Renal pelvis (tissue), 1 donor: ENCODE measurements at regions not wholly inside any gene's neighbourhood (a gene's known extent, or its start where the extent isn't known, plus 50 kb on each side); places are given as distances from the start of the nearest gene placed in this dataset.
"Not testable (repeated sequence)": the region's sequence is repeated elsewhere in the genome, so short reads cannot be mapped to it uniquely, and the experiment has no call there.

ENCODE experiments used
- DNase-seq: peaks from one replicate; pipeline ENCODE4 v3.0.0-alpha.2; 2013

DNA sequence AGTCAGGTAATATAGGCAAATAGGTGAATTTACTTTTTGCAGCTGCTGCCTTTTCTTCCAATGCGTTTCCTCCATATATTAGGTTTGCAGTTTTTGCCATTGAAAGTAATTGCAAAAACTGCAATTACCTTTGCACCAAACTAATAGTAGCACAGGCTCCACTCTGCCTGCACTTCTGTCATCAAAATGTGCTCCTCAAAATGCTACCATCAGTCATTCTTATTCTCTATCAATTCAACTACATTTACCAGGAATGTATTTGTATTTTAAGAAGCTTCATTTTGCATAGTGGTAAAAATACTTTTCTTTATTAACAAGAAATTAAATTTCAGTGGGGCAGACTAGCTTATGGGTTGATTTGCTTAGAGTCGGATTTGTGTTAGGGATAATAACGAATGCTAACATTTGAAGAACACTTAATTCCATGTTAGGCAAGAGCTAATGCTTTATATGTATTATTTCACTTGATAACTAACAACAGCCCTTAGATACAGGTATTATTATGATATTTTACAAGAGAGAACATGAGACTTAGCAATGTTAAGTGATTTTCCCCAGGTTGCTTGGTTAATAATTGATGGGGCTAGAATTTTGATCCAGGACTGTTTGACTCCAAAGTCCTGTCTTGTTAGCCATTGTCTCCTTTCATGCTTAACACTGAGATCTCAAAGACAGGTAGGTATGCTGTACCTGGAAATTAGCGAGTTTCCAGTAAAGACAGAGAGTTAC lies 300.4 kb downstream of the MAN2A1 start:
- no peak for DNase-seq

GRCh38 chr5:109990723-109991359 lies 301.1 kb downstream of the MAN2A1 start:
- no peak for DNase-seq

GRCh38 chr5:109992264-109992915 lies 302.7 kb downstream of the MAN2A1 start:
- no peak for DNase-seq

- no peak for DNase-seq
These were observed 304.4 kb downstream of the MAN2A1 start for GRCh38 chr5:109994135-109994534.

GRCh38 chr5:109996246-109996645 lies 306.5 kb downstream of the MAN2A1 start:
- DNase-seq = no peak

- peak; percentile 47 for DNase-seq
These were observed 307.4 kb downstream of the MAN2A1 start for GRCh38 chr5:109997161-109997560.

DNA sequence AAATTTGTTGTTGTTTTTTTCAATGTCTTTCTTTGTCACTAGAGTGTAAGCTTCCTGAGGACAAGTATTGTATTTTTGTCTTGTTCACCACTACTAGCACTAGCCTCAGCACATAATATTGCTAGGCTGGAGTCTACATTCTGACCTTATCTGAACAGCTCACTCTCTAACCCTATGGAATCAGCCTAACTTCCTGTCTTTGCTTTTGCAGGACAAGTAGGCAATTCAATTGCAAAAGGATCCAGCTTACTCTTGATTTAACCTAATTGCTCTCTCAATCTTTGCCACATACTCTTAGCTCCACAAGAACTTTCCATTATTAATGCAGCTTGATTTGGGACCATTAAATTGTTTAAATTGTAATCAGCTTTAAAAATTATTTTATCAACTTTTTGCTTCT lies 308.5 kb downstream of the MAN2A1 start:
- no peak for DNase-seq

GRCh38 chr5:109998726-109999125 lies 309.0 kb downstream of the MAN2A1 start:
- DNase-seq = no peak

DNA sequence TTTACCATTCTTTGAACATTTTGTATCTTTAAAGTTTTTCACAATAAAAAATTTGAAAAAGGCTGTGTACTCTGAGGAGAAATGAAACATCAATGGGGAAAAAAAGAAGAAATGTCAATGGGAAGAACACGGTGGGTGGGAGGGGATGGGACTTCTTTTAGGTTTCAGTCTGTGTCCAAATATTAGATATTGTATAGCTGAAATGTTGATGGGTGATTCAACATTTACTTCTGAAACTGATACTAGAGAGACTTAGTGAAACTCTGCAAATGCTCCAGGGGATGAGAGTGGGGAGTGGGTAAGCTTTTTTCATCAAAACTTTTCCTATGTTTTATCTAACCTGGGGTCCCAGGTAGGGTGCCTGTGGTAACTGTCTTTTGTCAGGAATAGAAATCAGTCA lies 311.9 kb downstream of the MAN2A1 start:
- DNase-seq = no peak

- DNase-seq = no peak
These were observed 312.9 kb downstream of the MAN2A1 start for GRCh38 chr5:110002652-110003051.

GRCh38 chr5:110005907-110006562 lies 316.3 kb downstream of the MAN2A1 start:
- not testable (repeated sequence) for DNase-seq

DNA sequence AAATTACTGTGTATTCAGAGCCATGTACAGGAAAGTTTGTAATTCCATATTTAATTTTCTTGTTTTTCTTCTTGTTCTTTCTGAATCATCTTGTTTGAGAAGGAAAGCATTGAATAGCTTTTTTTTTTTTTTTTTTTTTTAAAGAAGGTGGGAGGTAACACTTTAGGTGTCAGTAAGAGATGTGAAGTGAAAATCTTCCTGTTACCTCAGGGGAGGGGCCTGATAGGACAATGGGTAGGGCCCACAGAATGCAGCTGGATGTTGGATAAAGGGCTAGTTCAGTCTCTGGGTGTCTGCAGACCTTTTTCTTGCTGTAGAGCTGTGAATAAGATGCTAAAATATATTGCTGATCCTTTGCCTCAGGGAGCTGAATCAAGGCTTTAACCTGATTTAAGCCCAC lies 317.4 kb downstream of the MAN2A1 start:
- no peak for DNase-seq

- no peak for DNase-seq
These were observed 318.4 kb downstream of the MAN2A1 start for GRCh38 chr5:110008131-110008530.

DNA sequence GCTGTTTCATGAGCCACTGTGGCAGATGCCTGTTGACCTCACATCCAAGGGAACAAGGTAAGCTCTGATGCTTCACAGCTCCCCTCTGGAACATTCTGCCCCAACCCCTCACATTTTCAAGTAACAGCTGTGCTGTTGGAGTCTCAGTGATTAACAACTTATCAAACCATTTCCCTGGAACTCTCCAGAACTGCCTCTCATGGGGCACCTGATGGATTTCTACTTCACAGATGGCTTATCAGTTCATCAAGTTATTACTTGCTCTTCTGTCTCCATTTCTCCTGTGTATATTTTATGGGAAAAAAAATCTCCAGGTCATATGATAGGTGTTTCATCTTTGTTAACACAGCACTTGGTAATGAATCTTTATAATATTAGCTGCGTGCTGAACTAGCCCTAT lies 322.4 kb downstream of the MAN2A1 start:
- DNase-seq = no peak

DNA sequence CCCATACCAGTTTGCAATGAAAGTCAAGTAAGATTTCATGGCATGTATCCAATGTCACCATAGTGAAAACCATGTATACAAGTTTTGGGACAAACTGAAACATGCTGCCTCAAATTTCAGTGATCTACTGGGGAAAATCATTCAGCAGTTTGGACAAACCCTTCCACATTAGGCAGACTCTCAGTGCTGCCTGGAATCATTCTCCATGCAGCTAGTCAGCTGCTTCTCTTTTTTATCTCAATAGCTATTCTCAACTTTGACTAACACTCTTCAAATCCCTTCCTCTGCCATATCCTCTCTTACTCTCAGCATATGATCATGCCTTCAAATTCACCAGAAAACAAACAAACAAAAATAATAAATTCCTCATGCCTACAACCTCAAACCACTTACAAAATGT lies 323.3 kb downstream of the MAN2A1 start:
- DNase-seq = no peak

DNA sequence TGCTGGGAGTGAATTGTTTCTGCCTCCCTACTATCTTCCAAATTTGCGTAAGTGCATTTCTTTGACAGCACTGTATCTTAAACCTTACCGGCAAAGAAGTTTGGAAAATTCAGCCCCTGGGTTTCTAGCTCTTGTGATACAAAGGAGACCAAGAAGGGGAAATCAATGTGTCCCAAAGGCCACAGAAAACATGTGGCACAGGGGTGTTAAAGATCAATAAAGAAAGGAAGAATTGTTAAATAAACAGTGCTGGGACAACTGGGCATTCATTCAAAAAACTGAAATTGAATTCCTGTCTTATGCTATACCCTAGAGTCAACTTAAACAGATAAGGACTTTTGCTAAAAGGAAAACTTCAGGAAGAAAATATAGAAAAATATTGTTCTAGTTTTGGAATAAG lies 328.1 kb downstream of the MAN2A1 start:
- DNase-seq = no peak

- no peak for DNase-seq
These were observed 328.8 kb downstream of the MAN2A1 start for GRCh38 chr5:110018509-110018908.

DNA sequence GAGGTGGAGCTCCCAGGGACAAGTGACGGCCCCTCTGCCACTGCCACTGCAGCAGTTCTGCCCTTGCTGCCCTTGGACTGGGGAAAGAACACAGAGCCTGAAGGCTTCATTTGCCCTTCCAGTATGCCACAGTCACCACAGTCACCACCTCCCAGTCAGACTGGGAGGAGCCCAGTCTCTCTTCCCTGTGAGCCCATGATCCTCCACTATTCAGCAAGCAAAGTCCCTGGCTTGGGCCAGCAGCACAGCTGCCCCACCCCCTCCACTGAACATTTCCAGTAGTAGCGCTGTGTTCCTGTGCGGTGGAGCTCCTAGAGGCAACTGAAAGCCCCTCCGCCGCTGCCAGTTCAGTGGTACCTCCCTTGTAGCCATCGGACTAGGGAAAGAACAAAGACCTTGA lies 329.4 kb downstream of the MAN2A1 start:
- no peak for DNase-seq

- no peak for DNase-seq
These were observed 330.1 kb downstream of the MAN2A1 start for GRCh38 chr5:110019780-110020179.

DNA sequence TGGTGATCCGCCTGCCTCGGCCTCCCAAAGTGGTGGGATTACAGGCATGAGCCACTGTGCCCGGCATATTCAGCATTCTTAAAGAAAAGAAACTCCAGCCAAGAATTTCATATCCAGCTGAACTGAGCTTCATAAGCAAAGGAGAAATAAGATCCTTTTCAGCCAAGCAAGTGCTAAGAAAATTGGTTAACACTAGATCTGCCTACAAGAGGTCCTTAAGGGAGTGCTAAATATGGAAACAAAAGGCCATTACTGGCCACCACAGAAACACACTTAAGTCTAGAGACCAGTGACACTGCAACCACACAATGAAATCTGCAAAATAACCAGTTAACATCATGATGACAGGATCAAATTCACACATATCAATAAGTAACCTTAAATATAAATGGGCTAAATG lies 331.5 kb downstream of the MAN2A1 start:
- DNase-seq = no peak

DNA sequence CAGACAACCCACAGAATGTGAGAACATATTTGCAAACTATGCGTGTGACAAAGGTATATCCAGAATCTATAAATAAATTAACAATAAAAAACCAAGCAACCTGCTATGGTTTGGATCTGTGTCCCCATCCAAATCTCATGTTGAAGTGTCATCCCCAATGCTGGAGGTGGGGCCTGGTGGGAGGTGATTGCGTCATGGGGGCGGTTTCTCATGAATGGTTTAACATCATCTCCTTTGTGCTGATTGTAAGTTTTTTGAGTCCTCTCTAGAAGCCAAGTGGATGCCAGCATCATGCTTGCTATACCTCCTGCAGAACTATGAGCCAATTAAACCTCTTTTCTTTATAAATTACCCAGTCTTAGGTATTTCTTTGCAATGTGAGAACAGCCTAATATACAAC lies 335.4 kb downstream of the MAN2A1 start:
- no peak for DNase-seq

- DNase-seq = no peak
These were observed 338.0 kb downstream of the MAN2A1 start for GRCh38 chr5:110027527-110028322.
